ENCODE measurements at regions not wholly inside any gene's neighbourhood (a gene's known extent, or its start where the extent isn't known, plus 50 kb on each side); places are given as distances from the start of the nearest gene placed in this dataset.

- no peaks in the 10 kb centered on the region for H3K4me1 ChIP-seq (replicated peaks)
- TF ChIP-seq POLR2A (IDR thresholded peaks at IDR 0.05), result no peak
- no peak overlapping the region for H3K27ac ChIP-seq
- H3K9me3 ChIP-seq, result no peaks in the 10 kb centered on the region
- no peak for DNase-seq (ENCODE audit: low spot score)
- WGBS, result 62% methylated on average over 6 of the region's 6 CpGs
- no peaks in the 10 kb centered on the region for H3K27me3 ChIP-seq (replicated peaks; ENCODE audit: insufficient read depth)
- H3K36me3 ChIP-seq, result no peaks in the 10 kb centered on the region
- no peak overlapping the region for H3K4me3 ChIP-seq
- intact Hi-C loops (cut with DNase I), result loop anchor here (10.0 kb wide), 1 partner anchor 348 kb away; no protein-coding TSS in a partner anchor
These were observed 132.9 kb upstream of the MCHR2 start for GRCh38 chr6:100126790-100127484.

GRCh38 chr6:100121854-100122609 is 128.0 kb upstream of the MCHR2 start:
- H3K36me3 ChIP-seq, result no peaks in the 10 kb centered on the region
- H3K27me3 ChIP-seq (replicated peaks; ENCODE audit: insufficient read depth), result no peaks in the 10 kb centered on the region
- WGBS, result 67% methylated on average over 2 of the region's 2 CpGs
- no peaks in the 10 kb centered on the region for H3K9me3 ChIP-seq
- H3K4me1 ChIP-seq (replicated peaks), result no peaks in the 10 kb centered on the region
- no peak for DNase-seq (ENCODE audit: low spot score)
- intact Hi-C loops (cut with DNase I), result loop anchor here (10.0 kb wide), 1 partner anchor 353 kb away; no protein-coding TSS in a partner anchor
- H3K27ac ChIP-seq, result no peak overlapping the region
- no peak overlapping the region for H3K4me3 ChIP-seq
- TF ChIP-seq POLR2AphosphoS5 (IDR thresholded peaks at IDR 0.05) (no peak), POLR2A (IDR thresholded peaks at IDR 0.05) (no peak), CTCF (IDR thresholded peaks at IDR 0.05) (no peak)

- H3K36me3 ChIP-seq, result no peaks in the 10 kb centered on the region
- DNase-seq (ENCODE audit: low spot score), result no peak
- intact Hi-C loops (cut with DNase I), result loop anchor here (10.0 kb wide), 1 partner anchor 546 kb away; no protein-coding TSS in a partner anchor
- H3K4me3 ChIP-seq, result no peak overlapping the region
- H3K4me1 ChIP-seq (replicated peaks), result no peaks in the 10 kb centered on the region
- TF ChIP-seq POLR2A (IDR thresholded peaks at IDR 0.05), result no peak
- no peak for TF ChIP-seq CTCF (IDR thresholded peaks at IDR 0.05)
- TF ChIP-seq POLR2AphosphoS5 (IDR thresholded peaks at IDR 0.05), result no peak
- no peaks in the 10 kb centered on the region for H3K9me3 ChIP-seq
- 52% methylated on average over 4 of the region's 4 CpGs for WGBS
- H3K27me3 ChIP-seq (replicated peaks; ENCODE audit: insufficient read depth), result no peaks in the 10 kb centered on the region
- H3K27ac ChIP-seq, result no peak overlapping the region
These were observed 125.2 kb upstream of the MCHR2 start for GRCh38 chr6:100119261-100119660.

GRCh38 chr6:100118301-100118700 is 124.3 kb upstream of the MCHR2 start:
- intact Hi-C loops (cut with DNase I), result loop anchor here (10.0 kb wide), 1 partner anchor 546 kb away; no protein-coding TSS in a partner anchor
- H3K9me3 ChIP-seq, result no peaks in the 10 kb centered on the region
- H3K27ac ChIP-seq, result no peak overlapping the region
- no peaks in the 10 kb centered on the region for H3K4me1 ChIP-seq (replicated peaks)
- WGBS, result 87% methylated on average over 2 of the region's 2 CpGs
- H3K4me3 ChIP-seq, result no peak overlapping the region
- no peak for TF ChIP-seq POLR2A (IDR thresholded peaks at IDR 0.05)
- DNase-seq (ENCODE audit: low spot score), result no peak
- no peaks in the 10 kb centered on the region for H3K27me3 ChIP-seq (replicated peaks; ENCODE audit: insufficient read depth)
- H3K36me3 ChIP-seq, result no peaks in the 10 kb centered on the region

GRCh38 chr6:100117680-100118079 is 123.7 kb upstream of the MCHR2 start:
- no peaks in the 10 kb centered on the region for H3K36me3 ChIP-seq
- H3K27ac ChIP-seq, result no peak overlapping the region
- H3K4me1 ChIP-seq (replicated peaks), result no peaks in the 10 kb centered on the region
- no peak overlapping the region for H3K4me3 ChIP-seq
- intact Hi-C loops (cut with DNase I), result loop anchor here (10.0 kb wide), 1 partner anchor 547 kb away; no protein-coding TSS in a partner anchor
- TF ChIP-seq POLR2A (IDR thresholded peaks at IDR 0.05) (no peak), POLR2AphosphoS5 (IDR thresholded peaks at IDR 0.05) (no peak)
- no peak for DNase-seq (ENCODE audit: low spot score)
- H3K27me3 ChIP-seq (replicated peaks; ENCODE audit: insufficient read depth), result no peaks in the 10 kb centered on the region
- 92% methylated on average over 5 of the region's 5 CpGs for WGBS
- no peaks in the 10 kb centered on the region for H3K9me3 ChIP-seq

GRCh38 chr6:100116411-100117194 is 122.6 kb upstream of the MCHR2 start:
- H3K9me3 ChIP-seq, result no peaks in the 10 kb centered on the region
- intact Hi-C loops (cut with DNase I), result loop anchor here (10.0 kb wide), 1 partner anchor 548 kb away; no protein-coding TSS in a partner anchor
- no peak overlapping the region for H3K4me3 ChIP-seq
- no peak overlapping the region for H3K27ac ChIP-seq
- TF ChIP-seq CTCF (IDR thresholded peaks at IDR 0.05) (peak; percentile 21 to 56 (median 46)), POLR2AphosphoS5 (IDR thresholded peaks at IDR 0.05) (no peak)
- H3K4me1 ChIP-seq (replicated peaks), result no peaks in the 10 kb centered on the region
- WGBS, result 25% methylated on average over 4 of the region's 4 CpGs
- no peaks in the 10 kb centered on the region for H3K36me3 ChIP-seq
- peak; percentile 7 for DNase-seq (ENCODE audit: low spot score)
- no peaks in the 10 kb centered on the region for H3K27me3 ChIP-seq (replicated peaks; ENCODE audit: insufficient read depth)

All from prostate gland (tissue), 2 donors.